ENCODE measurements at regions not wholly inside any gene's neighbourhood (a gene's known extent, or its start where the extent isn't known, plus 50 kb on each side); places are given as distances from the start of the nearest gene placed in this dataset.
"Not testable (repeated sequence)": the region's sequence is repeated elsewhere in the genome, so short reads cannot be mapped to it uniquely, and the experiment has no call there.

GRCh38 chr4:60487118-60487761 is 712.9 kb upstream of the ADGRL3 start:
- TF ChIP-seq CTCF, POLR2A (IDR thresholded peaks at IDR 0.05): not testable (repeated sequence)

Measured in testis (tissue), 2 donors.